Fibroblast of skin of back (primary cell): ENCODE measurements at regions not wholly inside any gene's neighbourhood (a gene's known extent, or its start where the extent isn't known, plus 50 kb on each side); places are given as distances from the start of the nearest gene placed in this dataset.

Experiments used
- DNase-seq: peaks from one replicate; pipeline ENCODE4 v3.0.0-alpha.2; 2013

DNA sequence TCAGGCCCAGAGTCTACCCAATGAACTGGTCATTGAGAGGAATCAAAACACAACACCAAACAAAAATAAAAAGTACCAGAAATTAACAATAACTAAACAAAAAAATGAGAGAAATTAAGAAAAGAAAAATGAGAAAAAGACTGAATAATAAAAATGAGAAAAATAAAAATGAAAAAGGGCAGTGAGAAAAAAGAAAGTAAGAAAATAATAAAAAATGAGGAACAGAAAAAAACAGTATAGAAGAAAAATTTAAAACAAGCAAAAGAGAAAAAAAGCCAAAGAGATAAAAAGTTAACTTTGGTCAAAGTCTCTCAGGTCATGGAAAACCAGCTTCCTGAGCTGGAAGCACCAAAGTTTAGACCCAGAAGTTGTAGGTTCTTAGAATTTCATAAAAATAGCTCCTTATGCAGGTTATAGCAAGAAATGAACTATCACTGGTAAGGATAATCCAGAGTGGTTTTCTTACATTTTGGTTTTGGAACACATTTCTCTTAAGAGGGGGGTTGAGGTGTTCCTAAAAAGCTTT lies 51.0 kb upstream of the WDR17 start:
- DNase-seq = no peak
